ENCODE measurements at regions not wholly inside any gene's neighbourhood (a gene's known extent, or its start where the extent isn't known, plus 50 kb on each side); places are given as distances from the start of the nearest gene placed in this dataset.

DNA sequence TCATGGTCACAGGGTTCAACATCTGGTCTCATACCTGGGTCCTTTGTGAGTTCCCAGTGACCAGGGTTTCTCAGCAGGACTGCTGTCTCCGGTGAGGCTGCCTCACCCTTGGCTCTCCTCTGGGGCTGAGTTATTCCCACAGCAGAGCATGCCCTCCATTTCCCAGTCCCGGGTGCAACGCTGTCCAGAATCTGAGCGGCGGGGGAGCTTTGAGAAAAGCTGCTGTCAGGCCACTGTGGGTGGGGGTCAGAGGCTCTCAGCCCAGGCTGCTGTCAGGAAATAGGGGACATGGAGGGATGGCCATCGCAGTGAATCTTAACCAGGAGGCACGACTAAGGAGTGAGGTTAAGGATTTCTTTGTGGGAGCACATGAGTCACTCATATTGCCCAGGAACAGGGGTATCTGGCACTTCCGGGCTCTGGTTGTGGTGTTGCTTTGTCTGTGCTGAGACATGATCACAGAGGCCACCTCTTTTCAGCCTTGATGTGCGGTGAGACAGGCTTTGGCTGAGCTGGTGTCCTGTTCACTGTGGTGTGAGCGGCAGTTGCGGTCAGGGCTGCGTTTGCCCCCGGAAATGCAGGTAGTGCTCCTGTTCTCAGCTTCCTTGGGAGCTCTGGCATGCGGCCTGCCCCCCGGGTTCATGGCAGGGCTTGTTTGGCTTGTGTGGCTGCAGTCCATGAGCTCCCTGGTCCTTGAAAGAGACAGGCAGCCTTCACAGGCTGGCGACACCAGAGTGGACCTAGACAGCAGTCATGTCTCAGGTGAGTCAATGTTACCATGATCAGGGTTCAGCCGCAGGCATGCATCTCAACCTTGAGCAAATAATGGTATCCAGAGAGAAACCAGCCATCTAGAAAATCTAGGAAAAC is 310.7 kb upstream of the MYT1L start:
- in situ Hi-C loops (cut with MboI; ENCODE audit: low pct_unique_long_range_greater_than_20kb, low sequenced_read_pairs), result no loop called here
- no peak for DNase-seq

DNA sequence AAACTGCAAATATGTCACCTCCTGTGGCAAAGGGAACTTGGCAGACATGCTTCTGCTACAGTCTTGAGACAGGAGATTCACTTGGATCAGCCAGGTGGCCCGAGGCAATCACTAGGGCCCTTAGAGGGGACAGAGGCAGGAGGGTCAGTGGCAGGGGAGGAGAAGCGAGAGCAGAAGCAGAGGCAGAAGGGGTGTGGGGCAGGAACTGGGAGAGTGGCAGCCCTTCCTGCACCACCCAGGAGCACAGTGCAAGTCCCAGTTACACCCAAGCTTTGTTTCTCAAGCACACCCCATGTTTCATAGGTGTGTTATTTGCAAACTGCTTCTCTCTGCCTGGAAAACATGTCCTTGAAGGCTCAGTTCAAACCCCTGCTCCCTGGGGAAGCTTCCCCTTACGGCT is 309.7 kb upstream of the MYT1L start:
- no peak for DNase-seq
- in situ Hi-C loops (cut with MboI; ENCODE audit: low pct_unique_long_range_greater_than_20kb, low sequenced_read_pairs), result no loop called here

DNA sequence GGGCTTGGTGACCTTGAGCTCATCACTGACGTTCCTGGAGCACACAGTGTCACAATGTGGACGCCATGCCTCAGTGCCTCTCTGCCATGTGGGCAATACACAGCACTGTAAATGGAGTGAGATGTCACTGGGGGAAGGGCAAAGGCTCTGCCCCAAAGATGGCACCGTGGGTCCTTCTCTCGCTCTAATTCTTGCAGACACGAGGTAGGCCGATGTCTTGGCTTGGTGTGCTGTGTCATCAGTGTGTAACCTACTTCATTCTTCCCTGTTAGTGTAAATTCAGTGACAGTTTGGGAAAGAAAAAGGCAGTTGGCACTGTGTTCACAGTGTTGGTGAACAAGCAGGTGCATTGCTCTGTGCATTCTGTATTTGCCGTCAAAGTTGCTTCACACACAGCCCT is 309.3 kb upstream of the MYT1L start:
- in situ Hi-C loops (cut with MboI; ENCODE audit: low pct_unique_long_range_greater_than_20kb, low sequenced_read_pairs), result no loop called here
- DNase-seq, result no peak

DNA sequence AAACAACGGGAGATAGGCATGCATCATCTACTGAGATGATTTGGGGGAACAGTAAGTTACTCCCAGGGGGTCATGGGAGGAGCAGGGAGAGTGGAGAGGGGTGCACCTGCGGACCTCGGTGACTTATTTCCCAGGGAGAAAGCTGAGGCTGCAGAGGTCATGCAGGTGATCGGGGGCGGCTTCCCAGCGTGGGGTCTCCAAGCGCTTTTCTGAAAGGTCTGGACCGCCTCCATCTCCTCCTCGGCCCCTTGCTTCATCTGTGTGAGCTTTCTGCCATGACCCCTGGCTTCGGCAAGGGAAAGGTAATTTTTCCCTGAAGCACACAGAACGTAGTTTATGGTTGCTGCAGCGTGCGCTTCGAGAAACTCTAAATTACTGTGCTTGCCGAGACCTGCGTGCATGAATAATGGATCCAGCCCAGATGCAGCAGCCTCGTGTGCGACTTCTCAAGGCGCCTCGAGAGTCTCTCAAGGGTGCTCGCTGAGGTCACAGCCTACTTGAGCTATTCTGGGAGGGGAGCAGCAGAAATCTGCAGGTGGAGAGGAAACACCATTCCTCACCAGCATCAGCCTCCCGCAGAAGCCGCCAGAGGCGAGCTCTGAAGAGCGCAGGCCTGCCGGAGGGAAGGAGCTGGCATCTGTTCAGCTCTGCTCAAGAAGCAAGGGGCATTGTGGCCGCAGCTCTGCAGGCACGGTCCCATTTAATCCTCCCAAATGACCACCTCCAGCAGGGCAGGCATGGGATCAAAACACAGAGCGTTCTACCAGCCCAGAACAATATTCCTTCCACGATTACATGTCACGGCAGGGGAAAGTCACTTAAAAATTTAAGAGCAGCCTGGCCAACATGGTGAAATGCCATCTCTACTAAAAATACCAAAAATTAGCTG is 308.4 kb upstream of the MYT1L start:
- DNase-seq, result no peak
- in situ Hi-C loops (cut with MboI; ENCODE audit: low pct_unique_long_range_greater_than_20kb, low sequenced_read_pairs), result no loop called here

DNA sequence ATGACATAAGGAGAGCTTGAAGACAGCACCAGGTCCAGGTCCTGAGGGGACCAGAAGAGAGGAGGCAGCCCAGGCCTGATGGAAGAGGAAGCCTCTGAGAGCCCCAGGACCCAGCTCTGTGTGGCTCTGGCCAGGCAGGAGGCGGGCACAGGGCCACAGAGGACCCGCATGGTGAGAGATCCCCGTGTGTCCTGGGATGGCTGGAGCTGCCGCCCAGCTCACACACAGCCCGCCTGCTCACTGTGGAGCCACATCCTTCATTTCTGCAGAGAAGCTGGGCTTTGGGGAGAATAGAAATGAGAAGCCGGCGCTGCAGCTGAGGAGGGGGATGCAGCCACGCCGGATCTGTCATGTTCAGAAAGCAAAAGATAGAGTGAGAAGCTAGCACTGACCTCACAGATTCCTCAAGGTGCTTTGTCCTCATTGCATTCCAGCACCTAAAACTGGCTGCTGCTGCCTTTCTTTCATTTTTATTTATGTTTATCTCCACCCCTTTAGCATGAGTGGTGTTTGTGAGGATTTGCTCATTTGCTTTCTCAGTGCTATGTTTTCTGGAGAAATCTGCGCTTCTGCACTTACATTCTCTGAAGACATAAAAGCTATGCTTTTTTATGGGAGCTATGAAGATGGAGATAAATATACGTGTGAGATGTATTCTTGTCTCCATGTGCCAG is 307.6 kb upstream of the MYT1L start:
- in situ Hi-C loops (cut with MboI; ENCODE audit: low pct_unique_long_range_greater_than_20kb, low sequenced_read_pairs), result no loop called here

DNA sequence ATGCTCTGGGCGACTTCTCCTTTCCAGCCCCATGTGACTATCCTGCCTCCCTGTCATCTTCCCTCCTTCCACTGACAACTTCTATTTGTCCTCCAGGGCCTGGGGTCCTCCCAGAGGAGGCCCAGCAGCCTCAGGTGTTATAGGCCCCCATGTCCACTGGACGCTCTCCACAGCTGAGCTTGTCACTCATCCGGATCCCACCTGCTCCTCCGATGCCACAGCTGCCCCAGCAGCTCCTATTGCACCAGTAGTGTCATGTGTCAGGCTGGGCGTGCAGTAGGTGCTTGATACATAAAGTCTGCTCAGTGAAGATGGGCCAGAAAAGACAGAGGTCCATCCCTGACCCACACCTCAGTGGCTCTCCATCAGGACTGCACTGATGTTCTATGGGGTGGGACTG is 305.7 kb upstream of the MYT1L start:
- in situ Hi-C loops (cut with MboI; ENCODE audit: low pct_unique_long_range_greater_than_20kb, low sequenced_read_pairs), result no loop called here
- DNase-seq, result no peak

More for the DNA sequence above, 307.6 kb upstream of the MYT1L start:
- DNase-seq, result no peak

- no peak for DNase-seq
- in situ Hi-C loops (cut with MboI; ENCODE audit: low pct_unique_long_range_greater_than_20kb, low sequenced_read_pairs), result no loop called here
Measured at GRCh38 chr2:2635025-2635528, 304.0 kb upstream of the MYT1L start.

DNA sequence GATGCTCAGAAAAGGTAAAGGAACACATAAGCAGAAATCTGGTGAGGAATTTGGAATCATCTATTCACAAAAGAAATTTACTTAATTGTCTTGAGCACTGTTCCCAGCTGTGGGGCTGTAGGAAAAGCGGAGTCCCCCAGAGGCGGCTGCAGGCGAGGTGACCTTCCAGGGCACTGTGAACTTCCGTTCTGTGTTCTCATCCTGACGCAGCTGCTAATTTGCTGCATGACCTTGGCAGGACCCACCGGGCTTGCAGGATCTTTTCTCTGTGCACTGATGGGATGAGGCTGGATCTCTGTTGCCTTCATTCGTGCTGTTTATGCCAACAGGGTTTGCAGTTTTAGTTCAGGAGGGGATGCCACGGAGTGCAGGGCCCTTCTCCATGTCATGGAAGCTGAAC is 301.9 kb upstream of the MYT1L start:
- DNase-seq, result no peak
- in situ Hi-C loops (cut with MboI; ENCODE audit: low pct_unique_long_range_greater_than_20kb, low sequenced_read_pairs), result no loop called here

DNA sequence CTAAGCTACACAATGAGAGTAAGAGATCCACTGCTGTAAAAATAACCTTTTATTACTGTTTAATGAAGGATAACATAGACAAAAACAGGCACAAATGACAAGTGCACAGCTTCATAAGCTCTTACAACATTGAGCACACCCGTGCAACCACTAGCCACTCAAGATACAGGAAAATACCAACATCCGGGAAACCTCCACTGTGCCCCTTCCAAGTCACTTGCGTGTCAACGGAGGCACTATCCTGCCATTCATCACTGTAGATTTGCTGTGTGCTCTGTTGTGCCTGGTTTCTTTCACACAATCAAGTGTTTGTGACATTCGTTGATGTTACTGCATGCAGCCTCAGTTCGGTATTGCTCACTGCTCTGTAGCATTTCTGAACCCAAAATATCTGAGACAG is 292.9 kb upstream of the MYT1L start:
- in situ Hi-C loops (cut with MboI; ENCODE audit: low pct_unique_long_range_greater_than_20kb, low sequenced_read_pairs), result no loop called here
- no peak for DNase-seq

GRCh38 chr2:2621855-2622254 is 290.8 kb upstream of the MYT1L start:
- in situ Hi-C loops (cut with MboI; ENCODE audit: low pct_unique_long_range_greater_than_20kb, low sequenced_read_pairs), result no loop called here
- no peak for DNase-seq

DNA sequence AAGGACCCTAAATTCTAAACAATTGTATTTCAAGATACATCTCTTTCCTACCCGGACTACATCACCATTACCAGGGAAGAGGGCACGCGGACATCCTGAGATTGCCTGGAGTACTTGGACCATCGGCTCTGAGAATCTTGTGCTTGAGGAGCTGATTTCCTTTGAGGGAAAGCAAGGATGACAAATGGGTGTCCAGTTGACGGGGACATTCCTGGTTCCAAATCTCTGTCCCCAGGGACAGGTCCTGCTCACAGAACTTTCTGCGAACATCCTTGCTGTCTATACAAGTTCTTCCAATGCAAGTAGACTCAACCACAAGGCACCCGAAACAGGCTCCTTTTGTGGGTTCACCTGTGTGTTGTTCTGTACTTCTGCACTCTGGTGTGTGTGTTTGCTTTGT is 289.5 kb upstream of the MYT1L start:
- in situ Hi-C loops (cut with MboI; ENCODE audit: low pct_unique_long_range_greater_than_20kb, low sequenced_read_pairs), result no loop called here

DNA sequence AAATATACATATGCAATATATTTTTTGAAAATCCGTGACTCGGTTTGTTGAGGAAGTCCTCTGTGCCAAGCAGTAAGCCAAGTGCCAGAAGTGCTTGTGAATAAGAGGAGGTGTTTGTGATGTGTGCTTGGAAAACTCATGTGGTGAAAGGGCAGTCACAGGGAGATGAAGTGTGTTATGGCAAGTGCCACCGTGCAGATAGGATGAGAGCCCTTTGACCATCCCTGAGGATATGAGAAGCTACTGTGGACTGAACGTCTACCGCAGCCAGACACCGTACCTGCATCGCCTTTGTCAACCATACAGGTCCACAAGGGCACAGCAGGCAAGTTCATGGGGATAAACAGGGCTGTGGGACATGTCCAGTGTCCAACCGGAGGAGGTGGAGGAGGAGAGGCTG is 288.9 kb upstream of the MYT1L start:
- DNase-seq, result no peak
- in situ Hi-C loops (cut with MboI; ENCODE audit: low pct_unique_long_range_greater_than_20kb, low sequenced_read_pairs), result no loop called here

More for the DNA sequence above, 289.5 kb upstream of the MYT1L start:
- no peak for DNase-seq

DNA sequence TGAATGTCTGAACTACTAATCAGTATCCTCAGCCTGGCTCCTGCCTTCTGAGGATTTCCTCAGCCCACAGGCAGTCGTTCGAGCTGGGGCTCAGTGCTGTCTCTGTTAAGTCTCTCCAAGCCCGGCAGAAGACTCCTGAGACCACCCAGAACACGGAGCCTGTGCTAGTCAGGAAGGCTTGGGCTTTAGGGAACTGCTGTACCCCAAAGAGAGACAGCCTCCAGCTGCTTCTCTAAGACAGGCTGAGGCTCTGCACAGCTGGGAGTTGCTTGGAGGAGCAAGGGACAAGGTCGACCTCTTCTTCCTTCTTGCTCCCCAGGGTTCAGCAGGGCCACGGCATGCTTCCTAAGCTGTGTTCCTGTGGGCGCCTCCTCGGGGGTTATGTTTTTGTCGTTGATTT is 283.4 kb upstream of the MYT1L start:
- DNase-seq, result no peak
- in situ Hi-C loops (cut with MboI; ENCODE audit: low pct_unique_long_range_greater_than_20kb, low sequenced_read_pairs), result no loop called here

- in situ Hi-C loops (cut with MboI; ENCODE audit: low pct_unique_long_range_greater_than_20kb, low sequenced_read_pairs), result no loop called here
- peak; percentile 52 for DNase-seq
Measured at GRCh38 chr2:2613279-2614199, 282.5 kb upstream of the MYT1L start.

- no peak for DNase-seq
- in situ Hi-C loops (cut with MboI; ENCODE audit: low pct_unique_long_range_greater_than_20kb, low sequenced_read_pairs), result no loop called here
Measured at GRCh38 chr2:2610751-2611150, 279.7 kb upstream of the MYT1L start.

DNA sequence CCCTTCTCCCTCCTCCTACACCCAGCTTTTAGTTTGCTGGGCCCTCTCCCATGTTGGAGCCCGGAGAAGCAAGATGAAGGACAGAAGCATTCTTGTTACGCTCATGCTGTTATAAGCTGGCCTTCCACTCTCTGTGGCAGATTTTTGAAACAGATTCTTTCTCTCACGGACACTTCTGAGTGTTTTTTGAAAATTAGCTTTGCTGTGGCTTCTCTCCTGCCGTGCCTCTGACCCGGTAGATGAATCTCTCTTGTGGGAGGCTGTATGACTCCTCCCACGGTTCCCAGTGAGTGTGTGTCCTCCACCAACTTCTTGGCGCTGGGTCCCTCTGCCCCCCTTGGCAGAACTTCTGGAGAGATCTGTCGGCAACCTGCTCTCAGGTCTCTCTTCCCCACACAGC is 269.3 kb upstream of the MYT1L start:
- in situ Hi-C loops (cut with MboI; ENCODE audit: low pct_unique_long_range_greater_than_20kb, low sequenced_read_pairs), result no loop called here
- no peak for DNase-seq

- DNase-seq, result no peak
- in situ Hi-C loops (cut with MboI; ENCODE audit: low pct_unique_long_range_greater_than_20kb, low sequenced_read_pairs), result no loop called here
Measured at GRCh38 chr2:2599441-2599840, 268.4 kb upstream of the MYT1L start.

- no peak for DNase-seq
- in situ Hi-C loops (cut with MboI; ENCODE audit: low pct_unique_long_range_greater_than_20kb, low sequenced_read_pairs), result no loop called here
Measured at GRCh38 chr2:2597712-2598111, 266.6 kb upstream of the MYT1L start.

DNA sequence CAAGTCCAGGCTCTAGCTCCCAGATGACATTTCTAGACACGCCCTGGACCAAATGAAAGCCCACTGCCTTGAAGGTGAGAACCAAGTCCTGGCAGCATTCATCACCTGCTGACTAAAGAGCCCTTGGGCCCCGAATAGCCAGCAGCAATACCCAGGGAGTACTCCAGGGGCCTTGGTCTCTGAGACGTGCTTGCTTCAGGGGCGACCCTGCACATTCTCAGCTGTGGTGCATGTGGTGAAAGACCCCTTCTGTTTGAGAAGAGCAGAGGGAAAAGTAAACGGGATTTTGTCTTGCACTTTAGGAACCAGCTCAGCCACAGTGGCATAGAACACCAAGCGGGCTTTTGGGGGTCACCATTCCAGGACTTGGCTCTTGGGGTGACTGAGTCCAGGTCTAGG is 260.5 kb upstream of the MYT1L start:
- in situ Hi-C loops (cut with MboI; ENCODE audit: low pct_unique_long_range_greater_than_20kb, low sequenced_read_pairs), result no loop called here
- no peak for DNase-seq
